NCI-H446 (cell line): ENCODE measurements at regions not wholly inside any gene's neighbourhood (a gene's known extent, or its start where the extent isn't known, plus 50 kb on each side); places are given as distances from the start of the nearest gene placed in this dataset.
"Not testable (repeated sequence)": the region's sequence is repeated elsewhere in the genome, so short reads cannot be mapped to it uniquely, and the experiment has no call there.

Experiments used
- DNase-seq, 2 experiments: peaks; one replicate each; lab custom pipeline; 2025; lab: John Stamatoyannopoulos, UW

GRCh38 chr4:120636120-120636630 lies 286.4 kb downstream of the PRDM5 start:
- DNase-seq: no peak

- no peak for DNase-seq
These were observed 288.7 kb downstream of the PRDM5 start for GRCh38 chr4:120633810-120634209.

GRCh38 chr4:120630427-120630826 lies 292.1 kb downstream of the PRDM5 start:
- DNase-seq: no peak

GRCh38 chr4:120629546-120630108 lies 292.9 kb downstream of the PRDM5 start:
- no peak for DNase-seq

GRCh38 chr4:120622601-120623000 lies 299.9 kb downstream of the PRDM5 start:
- DNase-seq: no peak

- no peak for DNase-seq
These were observed 305.4 kb downstream of the PRDM5 start for GRCh38 chr4:120617171-120617570.

- DNase-seq: no peak
These were observed 306.5 kb downstream of the PRDM5 start for GRCh38 chr4:120616041-120616440.

- DNase-seq: no peak
These were observed 308.7 kb downstream of the PRDM5 start for GRCh38 chr4:120613778-120614177.

- DNase-seq: no peak
These were observed 311.4 kb downstream of the PRDM5 start for GRCh38 chr4:120611092-120611491.

GRCh38 chr4:120591038-120591437 lies 331.5 kb downstream of the PRDM5 start:
- no peak for DNase-seq

- DNase-seq: no peak
These were observed 332.7 kb downstream of the PRDM5 start for GRCh38 chr4:120589787-120590186.

GRCh38 chr4:120568731-120569130 lies 353.8 kb downstream of the PRDM5 start:
- DNase-seq: no peak

- DNase-seq: no peak
These were observed 360.9 kb downstream of the PRDM5 start for GRCh38 chr4:120561648-120562047.

- no peak for DNase-seq
These were observed 365.2 kb downstream of the PRDM5 start for GRCh38 chr4:120557372-120557771.

- no peak for DNase-seq
These were observed 367.5 kb downstream of the PRDM5 start for GRCh38 chr4:120555058-120555457.

- no peak for DNase-seq
These were observed 368.4 kb downstream of the PRDM5 start for GRCh38 chr4:120554086-120554485.

GRCh38 chr4:120550624-120551220 lies 371.8 kb downstream of the PRDM5 start:
- not testable (repeated sequence) for DNase-seq

- no peak for DNase-seq
These were observed 373.4 kb downstream of the PRDM5 start for GRCh38 chr4:120549011-120549570.

- no peak for DNase-seq
These were observed 377.1 kb downstream of the PRDM5 start for GRCh38 chr4:120545391-120545790.

GRCh38 chr4:120544838-120545237 lies 377.7 kb downstream of the PRDM5 start:
- DNase-seq: no peak

GRCh38 chr4:120540625-120541024 lies 381.9 kb downstream of the PRDM5 start:
- DNase-seq: no peak

GRCh38 chr4:120536884-120537283 lies 385.6 kb downstream of the PRDM5 start:
- DNase-seq: no peak

- no peak for DNase-seq
These were observed 394.1 kb downstream of the PRDM5 start for GRCh38 chr4:120528428-120528827.

- no peak for DNase-seq
These were observed 396.5 kb downstream of the PRDM5 start for GRCh38 chr4:120526033-120526432.
